WERI-Rb-1 (cell line): ENCODE measurements at regions not wholly inside any gene's neighbourhood (a gene's known extent, or its start where the extent isn't known, plus 50 kb on each side); places are given as distances from the start of the nearest gene placed in this dataset.

Experiments
- DNase-seq: peaks from one replicate; pipeline ENCODE4 v3.0.0-alpha.2; 2020
- H3K27ac ChIP-seq: fragments of 250-450 bp; sonication (Bioruptor Pico); 2 replicates; pipeline ENCODE4 v1.5.1; 2020; ENCODE audit warnings: mild to moderate bottlenecking, moderate library complexity
- H3K27me3 ChIP-seq: fragments of 250-450 bp; sonication (Bioruptor Pico); 2 replicates; pipeline ENCODE4 v1.5.1; 2021; ENCODE audit warnings: mild to moderate bottlenecking, low read depth, moderate library complexity; ENCODE audit not compliant: insufficient read depth, severe bottlenecking
- H3K36me3 ChIP-seq: fragments of 250-450 bp; sonication (Bioruptor Pico); 2 replicates; pipeline ENCODE4 v1.5.1; 2020; ENCODE audit warnings: mild to moderate bottlenecking, moderate library complexity
- H3K4me3 ChIP-seq: 2 replicates; pipeline ENCODE4 v1.5.1; 2011; ENCODE audit warnings: low read depth, mild to moderate bottlenecking, control low read depth, low read length
- H3K9me3 ChIP-seq: fragments of 250-450 bp; sonication (Bioruptor Pico); 2 replicates; pipeline ENCODE4 v1.5.1; 2021; ENCODE audit warnings: mild to moderate bottlenecking, moderate library complexity; ENCODE audit not compliant: severe bottlenecking
- TF ChIP-seq, protein P1 (sequence below): IDR thresholded peaks from 2 replicates; pipeline ENCODE4 v1.5.1; 2011; ENCODE audit warnings: low read depth, mild to moderate bottlenecking, control low read depth, inconsistent platforms, low read length

DNA sequence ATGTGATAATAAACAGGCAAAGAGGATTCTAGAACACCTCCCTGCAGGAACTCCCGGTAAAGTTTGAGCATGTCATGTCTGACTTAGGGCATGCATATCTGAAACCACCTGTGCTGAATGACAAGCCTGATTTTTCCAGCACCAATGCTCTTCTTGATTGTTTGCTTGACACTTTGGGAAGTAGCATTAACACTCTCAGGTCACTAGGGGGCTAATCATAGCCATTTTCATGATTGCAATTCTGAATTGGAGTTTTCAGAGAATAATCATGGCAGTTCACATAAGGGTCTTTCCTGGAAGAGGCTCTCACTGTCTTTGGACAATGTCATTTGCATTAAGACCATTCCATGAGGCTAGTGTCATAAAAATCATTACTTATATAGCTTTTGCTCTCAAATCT lies 234.4 kb upstream of the MTNR1B start:
- TF ChIP-seq, protein P1, sequence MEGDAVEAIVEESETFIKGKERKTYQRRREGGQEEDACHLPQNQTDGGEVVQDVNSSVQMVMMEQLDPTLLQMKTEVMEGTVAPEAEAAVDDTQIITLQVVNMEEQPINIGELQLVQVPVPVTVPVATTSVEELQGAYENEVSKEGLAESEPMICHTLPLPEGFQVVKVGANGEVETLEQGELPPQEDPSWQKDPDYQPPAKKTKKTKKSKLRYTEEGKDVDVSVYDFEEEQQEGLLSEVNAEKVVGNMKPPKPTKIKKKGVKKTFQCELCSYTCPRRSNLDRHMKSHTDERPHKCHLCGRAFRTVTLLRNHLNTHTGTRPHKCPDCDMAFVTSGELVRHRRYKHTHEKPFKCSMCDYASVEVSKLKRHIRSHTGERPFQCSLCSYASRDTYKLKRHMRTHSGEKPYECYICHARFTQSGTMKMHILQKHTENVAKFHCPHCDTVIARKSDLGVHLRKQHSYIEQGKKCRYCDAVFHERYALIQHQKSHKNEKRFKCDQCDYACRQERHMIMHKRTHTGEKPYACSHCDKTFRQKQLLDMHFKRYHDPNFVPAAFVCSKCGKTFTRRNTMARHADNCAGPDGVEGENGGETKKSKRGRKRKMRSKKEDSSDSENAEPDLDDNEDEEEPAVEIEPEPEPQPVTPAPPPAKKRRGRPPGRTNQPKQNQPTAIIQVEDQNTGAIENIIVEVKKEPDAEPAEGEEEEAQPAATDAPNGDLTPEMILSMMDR = peak; percentile 42
- no peaks in the 10 kb centered on the region for H3K9me3 ChIP-seq
- H3K27me3 ChIP-seq = no peaks in the 10 kb centered on the region
- H3K36me3 ChIP-seq = no peaks in the 10 kb centered on the region
- no peak for DNase-seq
- no peak overlapping the region for H3K27ac ChIP-seq
- no peak overlapping the region for H3K4me3 ChIP-seq

DNA sequence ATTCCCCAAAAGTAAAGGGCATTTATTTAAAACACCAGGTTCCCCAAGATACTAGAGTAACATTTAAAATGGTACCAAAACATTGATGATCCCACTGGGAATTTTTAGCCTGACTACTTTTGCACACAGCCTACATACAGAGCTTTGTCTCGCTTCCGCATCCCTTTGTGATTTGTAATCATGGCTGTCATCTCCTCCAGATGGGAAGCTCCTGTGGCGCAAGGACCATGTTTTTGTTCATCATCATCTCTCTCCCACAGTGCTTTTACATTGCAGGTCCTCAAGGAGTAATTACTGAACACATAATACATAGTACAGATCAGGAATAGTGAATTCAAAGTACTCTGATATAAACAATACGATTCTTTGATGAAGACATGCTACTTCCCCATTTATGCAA lies 231.2 kb upstream of the MTNR1B start:
- Histone ChIP-seq H3K9me3 (no peaks in the 10 kb centered on the region), H3K27ac (no peak overlapping the region), H3K4me3 (no peak overlapping the region), H3K36me3 (no peaks in the 10 kb centered on the region), H3K27me3 (no peaks in the 10 kb centered on the region)
- no peak for DNase-seq
- TF ChIP-seq, protein P1 = no peak

DNA sequence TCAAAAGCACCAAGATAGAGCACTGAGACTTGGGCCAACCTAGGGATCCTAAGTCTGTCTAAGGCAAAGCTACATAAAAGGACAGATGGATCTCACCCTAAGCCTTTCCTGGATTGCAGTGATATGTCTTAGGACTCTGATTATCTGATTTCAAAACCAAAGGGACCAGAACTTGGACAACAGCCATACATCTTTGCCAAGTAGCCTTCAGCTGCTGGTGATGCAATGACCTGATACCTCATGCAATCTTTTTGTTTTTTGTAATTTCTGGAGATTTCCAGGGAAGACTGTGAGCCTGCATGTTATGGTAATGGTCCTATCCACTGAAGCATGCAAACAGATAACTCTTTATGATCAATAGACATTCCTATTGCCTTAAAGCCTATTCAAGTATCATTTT lies 230.4 kb upstream of the MTNR1B start:
- Histone ChIP-seq H3K9me3 (no peaks in the 10 kb centered on the region), H3K27ac (no peak overlapping the region), H3K4me3 (no peak overlapping the region), H3K36me3 (no peaks in the 10 kb centered on the region), H3K27me3 (no peaks in the 10 kb centered on the region)
- TF ChIP-seq, protein P1 = no peak
- peak; percentile 10 for DNase-seq

DNA sequence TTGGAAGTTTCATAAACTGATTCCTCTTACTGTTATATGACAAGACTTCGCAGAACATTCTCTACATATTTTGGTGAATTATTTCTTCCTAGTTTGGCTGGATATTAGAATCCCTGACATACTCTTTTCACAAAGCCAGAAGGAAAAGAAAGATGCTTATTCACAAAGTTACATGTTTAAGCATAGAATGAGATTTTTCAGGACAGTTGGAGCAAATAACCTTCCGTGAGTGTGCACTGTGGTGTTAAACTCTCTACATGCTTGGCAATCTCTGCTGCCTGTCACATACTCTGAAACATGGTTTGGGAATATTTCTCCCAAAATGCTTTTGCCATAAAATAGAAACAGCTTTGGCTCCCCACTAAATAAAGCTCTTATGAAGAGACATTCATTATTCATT lies 230.0 kb upstream of the MTNR1B start:
- Histone ChIP-seq H3K4me3 (no peak overlapping the region), H3K27ac (no peak overlapping the region), H3K36me3 (no peaks in the 10 kb centered on the region), H3K9me3 (no peaks in the 10 kb centered on the region), H3K27me3 (no peaks in the 10 kb centered on the region)
- TF ChIP-seq, protein P1 = no peak
- DNase-seq = no peak

DNA sequence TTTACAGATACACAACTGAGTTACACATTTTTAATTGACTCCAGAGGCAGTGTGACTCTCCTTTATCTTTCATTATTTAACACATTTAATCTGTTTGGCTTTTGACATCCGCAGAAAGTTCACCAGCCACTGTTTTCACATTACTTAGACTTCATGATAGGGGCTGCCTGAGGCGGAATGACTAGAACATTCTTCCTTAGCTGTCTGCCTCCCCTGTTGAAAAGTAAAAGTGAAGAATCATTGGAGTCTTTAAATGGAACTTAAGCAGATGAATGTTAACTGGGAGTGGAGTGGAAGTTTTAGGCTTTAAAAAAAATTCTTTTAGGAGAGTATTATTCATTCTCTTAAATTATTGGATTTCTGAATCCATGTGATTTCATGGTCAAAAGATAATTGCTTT lies 229.2 kb upstream of the MTNR1B start:
- Histone ChIP-seq H3K27me3 (no peaks in the 10 kb centered on the region), H3K4me3 (no peak overlapping the region), H3K36me3 (no peaks in the 10 kb centered on the region), H3K27ac (no peak overlapping the region), H3K9me3 (no peaks in the 10 kb centered on the region)
- TF ChIP-seq, protein P1 = no peak
- DNase-seq = no peak

DNA sequence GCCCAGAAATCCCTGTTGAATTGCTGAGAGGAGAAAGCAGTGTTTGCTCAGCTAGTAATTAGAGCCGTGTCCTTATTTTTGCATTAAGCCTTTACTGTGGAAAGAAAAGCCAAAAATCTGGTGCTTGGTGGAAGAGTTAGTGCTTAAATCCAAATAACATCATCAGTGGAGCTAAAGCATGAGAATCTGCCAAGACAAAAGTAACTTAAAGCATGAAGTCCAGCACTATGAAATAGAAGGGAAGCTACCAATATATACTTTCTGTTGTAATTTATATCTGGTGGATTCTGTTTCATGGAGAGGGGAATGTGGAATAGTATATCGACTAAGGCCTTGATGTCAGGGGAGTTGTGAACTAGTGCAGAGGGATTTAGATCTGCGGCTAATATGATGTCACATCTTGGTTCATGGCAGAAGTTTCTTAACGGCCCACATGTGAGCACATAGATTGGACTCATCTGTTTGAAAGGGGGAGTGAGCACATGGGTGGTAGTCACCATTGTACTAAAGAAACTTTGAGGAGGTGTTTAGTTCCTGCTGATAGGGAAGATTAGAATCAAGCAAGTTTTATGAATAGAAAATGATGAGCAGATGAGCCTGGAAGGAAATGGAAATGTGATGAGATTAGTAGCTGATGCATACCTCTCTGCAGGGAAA lies 224.4 kb upstream of the MTNR1B start:
- Histone ChIP-seq H3K4me3 (no peak overlapping the region), H3K27me3 (no peaks in the 10 kb centered on the region), H3K36me3 (no peaks in the 10 kb centered on the region), H3K27ac (no peak overlapping the region), H3K9me3 (no peaks in the 10 kb centered on the region)
- TF ChIP-seq, protein P1 = no peak
- DNase-seq = no peak
